ENCODE measurements at regions not wholly inside any gene's neighbourhood (a gene's known extent, or its start where the extent isn't known, plus 50 kb on each side); places are given as distances from the start of the nearest gene placed in this dataset.

DNA sequence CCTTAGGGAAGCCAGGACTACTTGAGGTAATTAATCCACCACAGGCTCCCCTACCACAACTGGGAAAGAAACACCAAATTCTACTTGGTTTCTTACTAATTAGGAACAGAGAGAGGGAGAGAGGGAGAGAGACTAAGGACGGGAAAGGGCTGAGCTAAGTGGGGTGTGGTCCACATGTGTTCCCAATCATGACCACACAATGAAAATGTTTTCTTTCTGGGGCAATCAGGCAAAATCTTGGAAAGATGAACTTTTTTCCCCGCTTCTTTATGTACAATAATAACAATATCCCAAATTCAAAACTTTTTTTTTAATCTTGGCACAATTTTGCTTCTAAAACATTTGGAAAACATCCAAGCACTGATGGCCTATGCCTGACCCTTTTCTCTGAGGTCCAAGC lies 734.4 kb downstream of the MAFB start:
- DNase-seq: no peak

DNA sequence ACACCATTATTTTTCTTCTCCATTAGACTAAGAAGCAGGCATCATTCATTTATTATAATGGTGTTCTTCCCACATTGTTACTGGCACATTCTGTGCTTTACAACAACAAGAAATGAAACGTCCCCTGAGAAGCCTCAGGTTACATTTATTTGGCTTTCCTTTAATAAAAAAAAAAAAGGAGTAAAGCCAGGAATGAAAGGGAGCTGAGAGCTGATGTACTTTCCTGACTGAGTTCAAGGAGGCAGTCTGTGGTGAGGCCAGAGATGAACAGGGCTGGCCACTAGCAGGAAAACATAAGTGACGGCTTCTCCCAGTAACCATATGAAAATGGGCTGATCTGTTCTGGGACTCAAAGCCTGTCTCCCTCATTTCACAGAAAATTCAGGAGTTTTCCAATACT lies 742.1 kb downstream of the MAFB start:
- no peak for DNase-seq

DNA sequence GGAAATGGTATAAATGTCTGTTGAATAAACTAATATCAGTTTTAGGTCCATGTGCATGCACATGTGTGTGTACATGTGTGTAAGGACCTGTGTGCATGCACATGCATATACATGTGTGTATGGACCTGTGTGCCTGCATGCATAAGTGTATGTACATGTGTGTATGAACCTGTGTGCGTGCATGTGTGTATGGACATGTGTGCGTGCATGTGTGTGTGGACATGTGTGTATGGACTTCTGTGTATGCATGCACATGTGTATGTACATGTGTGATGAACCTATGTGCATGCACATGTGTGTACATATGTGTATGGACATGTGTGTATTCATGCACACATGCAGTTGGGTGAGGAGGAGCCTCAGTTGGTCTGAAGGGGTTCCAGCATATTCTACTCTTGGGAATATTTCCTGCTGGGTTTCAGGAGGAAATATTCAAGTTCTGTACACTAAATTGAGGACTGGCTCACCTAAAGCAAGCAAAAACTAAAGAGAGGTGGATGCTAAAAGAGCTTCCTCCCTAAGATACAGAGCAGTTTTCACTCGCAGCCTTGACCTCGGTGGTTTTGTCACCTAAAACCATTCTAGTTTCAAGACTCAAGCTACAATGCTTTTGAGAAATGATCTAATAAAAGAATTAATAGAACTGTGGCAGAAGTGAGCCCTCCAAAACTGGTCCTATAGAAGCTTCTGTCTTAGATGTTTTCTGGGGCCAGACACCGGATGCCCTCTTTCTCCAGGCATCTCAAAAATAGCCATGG lies 742.8 kb downstream of the MAFB start:
- DNase-seq: no peak

DNA sequence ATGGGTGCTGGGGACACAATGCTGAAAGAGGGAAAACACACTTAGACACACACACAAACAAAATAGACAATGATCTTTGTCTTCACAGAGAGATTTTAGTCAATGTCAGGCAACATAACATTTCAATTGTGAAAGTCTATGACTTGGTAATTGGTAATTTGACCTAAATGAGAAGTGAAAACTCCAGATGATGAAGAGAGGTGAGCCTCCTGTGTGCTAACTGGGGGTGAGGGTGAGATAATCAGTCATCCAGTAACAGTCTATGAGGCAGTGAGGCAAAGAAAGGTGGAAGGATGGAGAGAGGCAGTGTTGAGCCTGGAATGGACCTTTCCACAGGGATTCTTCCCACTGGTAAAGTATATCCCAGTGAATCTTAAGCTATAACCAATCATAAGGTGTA lies 744.2 kb downstream of the MAFB start:
- peak; percentile 1 for DNase-seq

DNA sequence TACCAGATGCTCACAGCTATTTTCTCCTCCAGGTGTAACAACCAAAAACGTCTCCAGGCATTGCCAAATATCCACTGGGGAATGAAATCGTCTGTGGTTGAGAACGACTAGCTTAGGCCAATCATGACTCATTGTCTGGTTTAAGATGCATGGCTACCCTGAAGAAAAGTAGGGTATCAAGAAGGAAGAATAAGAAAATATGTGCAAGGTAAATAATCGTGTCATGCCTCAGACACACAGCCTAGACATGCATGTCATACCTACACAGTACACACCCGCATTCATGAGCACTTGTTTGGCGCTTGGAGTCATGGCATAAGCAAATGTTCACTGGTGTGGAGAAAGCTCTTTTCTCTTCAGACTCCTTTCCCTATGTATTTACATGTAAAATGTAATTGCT lies 745.7 kb downstream of the MAFB start:
- DNase-seq: no peak

DNA sequence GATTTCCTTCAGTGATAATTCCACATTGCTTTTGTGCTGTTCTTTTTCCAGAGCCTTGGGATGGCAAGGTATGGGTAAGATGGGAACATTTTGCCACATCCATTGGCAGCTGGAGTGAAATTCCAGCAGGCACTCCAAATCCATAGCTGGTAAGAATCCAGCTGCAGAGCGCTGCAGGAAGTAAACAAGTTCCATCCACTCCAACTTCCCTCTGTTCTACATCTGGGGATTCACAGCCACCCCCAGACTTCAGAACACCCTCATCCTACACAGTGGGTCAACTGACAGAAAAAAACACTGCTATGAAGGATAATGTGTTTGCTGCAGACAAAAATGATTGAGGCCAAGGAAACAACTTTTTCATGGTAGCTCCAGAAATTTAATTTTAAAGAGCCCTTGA lies 747.8 kb downstream of the MAFB start:
- no peak for DNase-seq

DNA sequence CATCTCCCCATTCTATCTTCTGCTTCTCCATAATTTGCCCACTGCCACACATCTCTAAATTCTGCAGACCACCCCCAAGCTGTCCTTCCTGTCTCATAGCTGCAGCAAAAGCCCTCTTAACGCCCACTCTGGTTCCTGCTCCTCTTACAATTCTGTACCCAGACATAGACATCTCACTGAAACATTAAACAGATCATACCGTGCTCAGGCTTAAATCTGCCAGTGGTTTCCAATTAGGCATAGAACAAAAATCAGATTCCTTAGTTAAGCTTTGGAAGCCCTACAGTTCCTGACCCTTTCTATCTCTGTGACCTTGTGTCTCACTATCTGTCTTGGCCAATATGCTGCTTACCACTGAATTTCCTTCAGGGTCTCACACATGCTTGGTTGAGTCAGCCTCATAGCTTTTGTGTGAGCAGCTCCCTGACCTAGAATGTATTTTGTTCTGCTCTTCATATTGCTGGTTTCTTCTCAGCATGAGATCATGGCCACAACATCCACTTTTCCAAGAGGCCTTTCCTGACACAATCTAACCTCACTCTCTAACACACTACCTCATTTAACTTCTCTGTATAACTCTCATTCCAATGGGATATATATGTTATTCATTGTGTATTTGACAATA lies 749.7 kb downstream of the MAFB start:
- DNase-seq: no peak

DNA sequence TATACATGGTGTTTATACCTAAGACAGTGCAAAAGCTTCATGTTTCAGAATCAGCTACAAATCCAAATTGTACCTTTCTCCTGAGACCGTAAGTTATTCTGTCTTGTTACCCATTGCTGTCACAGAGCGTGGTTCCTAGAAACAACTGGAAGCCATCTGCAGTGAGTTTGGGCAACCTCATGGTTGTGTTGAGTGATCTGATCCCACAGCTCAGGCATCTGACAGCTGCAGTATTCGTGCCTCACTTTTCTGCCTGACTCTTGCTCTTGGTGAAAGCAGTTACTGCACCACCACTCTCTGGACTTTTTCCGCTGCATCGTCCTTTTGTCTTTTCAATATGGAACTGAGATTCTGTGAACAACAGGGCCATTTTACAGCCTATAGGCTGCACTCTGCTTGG lies 752.6 kb downstream of the MAFB start:
- no peak for DNase-seq

DNA sequence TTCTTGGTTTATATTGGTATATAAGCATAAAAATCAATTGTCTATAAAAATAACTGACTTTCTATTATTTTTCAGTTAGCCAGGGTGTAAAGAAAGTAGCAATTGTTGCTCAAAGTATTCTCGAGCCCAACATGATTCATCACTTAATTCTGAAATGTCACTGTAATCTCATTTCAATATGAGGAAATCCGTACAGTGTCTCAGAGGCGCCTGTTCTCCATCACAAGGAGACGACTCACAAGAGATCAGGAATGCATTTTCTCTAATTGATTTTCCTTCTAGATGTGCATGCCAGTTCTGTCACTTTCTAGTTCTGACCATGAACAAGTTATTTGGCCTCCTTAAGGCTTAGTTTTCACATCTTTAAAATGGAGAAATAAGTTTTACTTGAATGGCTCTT lies 753.1 kb downstream of the MAFB start:
- DNase-seq: no peak

DNA sequence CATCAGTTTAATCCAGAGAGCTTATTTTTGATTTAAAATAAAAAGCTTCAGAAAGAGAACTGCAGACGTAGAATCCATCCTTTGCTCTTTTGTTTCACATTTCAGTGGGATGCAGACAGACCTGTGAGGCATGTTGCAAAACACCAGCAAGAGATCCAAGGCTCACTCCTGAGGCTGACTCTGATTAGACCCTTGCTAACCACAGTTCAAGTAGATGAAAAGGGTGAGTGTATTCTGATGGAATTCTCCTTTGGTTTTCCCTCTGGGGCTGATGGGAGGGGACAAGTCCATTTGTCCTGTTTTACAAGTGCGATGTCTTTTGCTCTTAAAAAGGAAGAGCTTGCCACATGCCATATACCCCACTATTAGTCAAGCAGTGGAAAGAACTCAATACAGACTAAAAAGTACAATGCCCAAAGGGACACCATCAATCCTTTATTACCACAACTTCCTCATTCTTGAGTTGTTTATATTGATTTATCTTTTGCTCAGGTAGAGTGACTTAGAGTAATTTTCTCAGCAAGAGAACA lies 772.7 kb downstream of the MAFB start:
- DNase-seq: no peak

DNA sequence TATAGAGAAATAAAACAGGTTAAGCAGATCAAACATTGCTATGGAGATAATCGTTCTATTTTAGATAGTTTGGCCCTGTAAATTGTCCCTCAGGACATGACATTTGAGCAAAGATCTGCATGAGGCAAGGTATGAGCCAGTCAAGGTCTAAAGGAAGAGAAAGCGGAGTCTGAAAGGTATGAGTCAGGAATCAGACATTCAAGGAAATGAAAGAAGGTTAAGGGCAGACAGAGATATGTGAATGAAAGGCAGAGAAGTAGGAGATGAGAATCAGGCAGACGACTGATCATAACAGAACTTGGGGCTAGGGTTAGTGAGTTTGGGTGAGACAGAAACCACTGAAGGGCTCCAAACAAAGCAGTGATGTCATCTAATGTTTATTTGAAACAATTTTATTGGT lies 775.8 kb downstream of the MAFB start:
- no peak for DNase-seq

DNA sequence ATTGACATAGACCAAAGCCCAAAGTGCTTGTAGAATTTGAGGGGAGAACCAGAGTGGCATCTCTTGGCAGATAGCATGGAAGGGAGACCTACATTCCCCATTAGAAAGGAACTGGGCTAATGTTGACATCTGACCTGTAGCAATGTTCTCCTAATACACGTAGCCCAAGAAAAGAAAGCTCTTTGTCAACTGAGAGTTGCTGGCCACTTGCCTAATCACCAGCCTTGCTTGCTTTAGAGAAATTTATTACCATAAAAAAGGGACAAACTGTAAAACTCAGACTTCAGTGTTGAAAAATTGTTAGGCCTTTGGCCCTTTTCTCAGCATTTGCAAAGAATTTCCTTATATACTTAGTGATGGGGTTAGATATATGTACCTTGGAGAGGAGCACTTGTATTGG lies 777.5 kb downstream of the MAFB start:
- DNase-seq: no peak

DNA sequence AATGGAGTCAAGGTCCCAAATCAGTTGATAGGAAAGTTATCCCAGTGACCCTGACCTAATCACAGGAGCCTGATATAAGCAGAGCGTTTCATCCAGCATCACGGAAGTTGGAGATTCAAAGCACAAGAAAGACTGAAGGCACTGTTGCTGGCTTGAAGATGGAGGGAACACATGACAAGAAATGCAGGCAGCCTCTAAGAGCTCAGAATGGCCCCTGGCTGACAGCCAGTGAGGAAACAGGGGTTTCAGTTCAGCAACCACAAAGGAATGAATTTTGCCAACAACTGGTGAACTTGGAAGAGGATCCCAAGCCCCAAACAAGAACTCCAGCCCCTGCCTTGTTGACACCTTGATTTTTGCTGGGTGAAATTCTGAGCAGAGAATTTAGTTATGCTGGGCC lies 778.5 kb downstream of the MAFB start:
- DNase-seq: no peak

DNA sequence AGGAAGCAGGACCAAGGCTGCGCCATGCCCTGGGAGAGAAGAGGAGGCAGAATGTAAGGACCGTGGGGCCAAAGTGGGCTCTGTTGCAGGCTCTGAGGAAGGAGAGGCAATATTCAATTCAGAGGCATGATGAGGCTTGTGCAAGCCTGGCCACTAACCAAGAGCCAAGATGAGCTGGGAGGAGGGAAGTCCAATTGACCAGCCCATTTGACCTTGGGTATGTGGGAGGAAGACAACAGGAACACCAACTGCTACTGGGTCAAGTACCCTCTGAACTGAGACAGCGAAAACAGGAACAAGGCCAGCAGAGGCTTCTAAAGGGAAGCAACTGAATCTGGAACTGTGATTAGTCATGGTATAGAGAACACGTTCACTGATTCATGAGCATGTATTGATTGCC lies 779.6 kb downstream of the MAFB start:
- DNase-seq: no peak

DNA sequence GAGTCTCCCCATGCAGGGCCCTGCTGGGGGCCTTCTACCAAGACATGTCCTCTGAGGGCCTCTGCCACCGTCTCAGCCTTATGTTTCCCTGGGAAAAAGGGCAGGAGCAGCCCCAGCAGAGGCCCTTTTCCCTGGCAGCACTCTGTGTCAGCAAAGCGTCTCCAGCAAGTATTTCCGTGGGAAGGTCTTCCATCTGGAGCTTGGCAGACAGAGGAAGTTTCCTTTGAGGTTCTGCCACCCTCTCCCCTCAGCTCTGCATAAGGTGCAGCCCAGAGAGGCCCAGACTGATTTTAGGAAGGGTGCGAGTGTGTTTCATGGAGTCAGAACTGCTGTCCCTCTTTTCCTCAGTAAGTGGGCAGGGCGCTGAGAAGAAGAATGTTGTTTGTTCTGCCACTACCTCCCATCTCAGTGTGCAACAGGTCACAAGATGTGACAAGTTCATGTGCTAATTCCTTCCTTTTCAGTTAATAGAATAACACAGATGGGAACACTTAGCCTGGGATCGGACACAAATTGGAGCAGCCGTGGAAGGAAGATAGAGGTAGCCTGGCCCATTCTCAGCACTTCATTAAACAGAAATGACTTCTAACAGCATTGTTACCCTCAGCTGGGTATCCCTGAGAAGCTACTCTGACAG lies 784.4 kb downstream of the MAFB start:
- no peak for DNase-seq

DNA sequence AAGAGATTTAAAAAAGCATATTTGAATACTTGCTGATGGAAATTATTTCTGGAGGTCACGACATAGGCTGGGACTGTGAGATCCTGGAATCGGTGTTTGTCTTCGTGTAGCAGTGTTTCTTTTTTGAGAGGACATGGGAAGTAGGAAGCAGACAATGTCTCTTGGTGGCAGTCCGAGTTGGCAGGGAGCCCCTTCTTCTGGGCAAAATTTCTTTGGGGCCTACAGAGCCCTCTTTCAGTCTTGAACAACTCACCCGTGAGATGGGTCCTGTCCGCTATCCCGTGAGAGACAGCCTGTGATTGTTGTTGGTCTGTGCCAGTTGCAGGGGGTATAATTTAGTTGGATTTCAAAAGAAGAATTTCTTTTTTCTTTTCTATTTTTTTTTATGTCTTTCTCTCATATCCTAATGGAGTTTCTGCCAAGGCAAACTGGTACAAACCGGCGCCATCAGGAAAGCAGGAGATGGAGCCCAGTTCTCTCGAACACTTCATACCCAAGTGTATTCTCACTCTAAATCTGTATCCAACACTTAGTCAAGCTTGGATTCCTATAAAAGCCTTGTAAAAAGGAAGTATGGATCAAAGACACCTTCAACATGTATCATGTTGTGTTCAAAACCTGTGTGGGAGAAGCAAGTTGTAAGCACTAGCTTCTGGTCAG lies 785.1 kb downstream of the MAFB start:
- DNase-seq: no peak

DNA sequence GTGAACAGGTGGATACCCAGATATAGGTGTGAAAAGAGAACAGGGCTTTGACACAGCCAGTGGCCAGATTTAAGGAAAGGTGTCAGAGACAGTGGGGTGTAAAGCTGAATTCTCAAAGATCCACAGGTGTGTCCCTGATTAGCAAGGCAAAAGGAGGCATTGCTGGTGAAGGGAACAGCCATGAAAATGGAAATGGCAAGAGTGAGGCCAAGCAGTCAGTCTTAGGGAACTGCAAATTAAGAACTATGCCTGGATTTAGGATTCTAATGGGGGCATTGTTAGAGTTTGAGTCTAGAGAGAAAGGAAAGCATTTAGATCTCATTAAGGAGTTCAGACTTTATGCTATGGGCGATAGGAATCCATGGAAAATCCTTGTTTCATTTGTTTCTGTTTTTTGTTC lies 789.2 kb downstream of the MAFB start:
- DNase-seq: no peak

DNA sequence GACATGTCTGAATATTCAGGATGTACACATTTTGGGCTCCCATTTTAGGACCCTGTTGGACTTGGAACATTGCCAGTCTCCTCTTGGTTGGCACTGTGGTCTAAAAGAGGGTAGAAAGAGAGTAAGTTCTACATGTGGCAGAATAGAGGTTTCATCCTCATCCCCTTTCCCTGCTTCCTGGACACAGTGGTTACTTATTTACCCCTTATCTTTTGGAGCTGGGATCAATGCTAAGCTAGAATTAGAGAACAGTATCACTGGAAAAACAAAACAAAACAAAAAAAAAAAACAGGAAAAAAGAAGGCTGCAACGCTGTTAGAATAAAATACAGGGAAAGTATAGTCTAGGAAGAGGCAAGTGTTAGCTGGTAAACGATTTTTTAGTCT lies 790.6 kb downstream of the MAFB start:
- no peak for DNase-seq

DNA sequence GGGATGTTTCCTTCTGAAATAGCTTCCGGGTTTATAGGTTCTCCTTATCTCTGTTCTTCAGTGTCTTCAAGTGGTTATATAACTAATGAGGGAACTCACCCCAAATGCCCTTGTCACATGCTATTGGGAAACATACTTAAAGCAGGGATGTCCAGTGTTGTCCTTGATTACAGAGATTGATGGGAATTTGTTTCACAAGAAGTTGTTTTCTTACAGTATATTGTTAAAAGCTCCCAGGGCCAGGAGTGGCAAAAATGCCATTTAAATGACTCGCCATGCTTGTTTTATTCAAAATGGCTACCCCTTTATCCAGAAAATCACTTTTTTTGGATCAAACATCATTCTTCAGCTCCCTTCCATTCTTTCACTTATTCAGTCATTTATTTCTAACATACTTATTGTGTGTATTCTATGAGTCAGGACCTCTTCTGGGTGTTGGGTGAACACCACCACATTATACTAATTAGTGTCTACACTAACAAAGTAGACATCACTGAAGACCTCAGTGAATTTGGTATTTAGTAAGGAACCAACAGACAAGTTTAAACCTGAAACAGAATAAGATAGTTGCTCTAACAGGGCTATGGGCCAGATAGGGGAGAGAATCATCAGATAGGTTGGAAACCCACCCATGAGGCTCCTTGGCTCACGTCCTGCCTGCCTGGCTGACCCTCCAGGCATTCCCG lies 791.1 kb downstream of the MAFB start:
- DNase-seq: no peak

DNA sequence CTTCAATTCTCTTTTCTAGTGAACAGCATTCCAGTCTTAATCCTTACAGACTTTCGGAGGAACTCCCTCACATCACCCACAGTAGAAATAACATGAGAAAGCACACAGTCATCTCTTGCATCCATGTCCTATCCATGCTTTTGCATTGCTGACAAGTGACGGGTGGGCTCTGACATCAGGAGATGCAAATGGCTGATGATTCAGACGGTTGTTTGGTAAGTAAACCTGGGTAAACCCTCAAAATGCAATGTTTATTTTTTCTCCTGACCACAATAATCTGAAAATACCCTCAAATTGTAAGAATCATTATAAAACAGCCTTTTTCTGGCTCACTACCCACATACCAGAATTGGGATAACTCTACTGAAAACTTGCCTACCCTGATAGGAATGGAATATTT lies 792.0 kb downstream of the MAFB start:
- no peak for DNase-seq

DNA sequence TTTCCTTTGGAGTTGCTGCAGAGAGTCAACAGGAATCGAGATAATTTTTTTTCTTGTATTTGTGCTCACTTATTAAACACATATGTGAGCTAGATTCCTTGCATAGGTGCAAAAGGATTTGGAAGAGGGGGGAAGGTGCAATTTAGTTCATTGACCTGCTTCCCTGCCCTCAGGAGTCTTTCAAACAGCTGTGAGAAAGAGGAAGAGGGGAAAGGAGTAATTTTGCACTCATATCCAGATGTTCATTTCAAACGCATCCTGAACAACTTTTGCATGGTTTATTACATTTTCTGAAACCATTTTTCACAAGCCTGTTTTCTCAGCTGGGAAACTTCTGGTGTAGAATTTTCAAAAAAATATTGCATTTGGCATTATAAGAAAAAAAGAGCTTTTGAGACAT lies 795.0 kb downstream of the MAFB start:
- DNase-seq: no peak

DNA sequence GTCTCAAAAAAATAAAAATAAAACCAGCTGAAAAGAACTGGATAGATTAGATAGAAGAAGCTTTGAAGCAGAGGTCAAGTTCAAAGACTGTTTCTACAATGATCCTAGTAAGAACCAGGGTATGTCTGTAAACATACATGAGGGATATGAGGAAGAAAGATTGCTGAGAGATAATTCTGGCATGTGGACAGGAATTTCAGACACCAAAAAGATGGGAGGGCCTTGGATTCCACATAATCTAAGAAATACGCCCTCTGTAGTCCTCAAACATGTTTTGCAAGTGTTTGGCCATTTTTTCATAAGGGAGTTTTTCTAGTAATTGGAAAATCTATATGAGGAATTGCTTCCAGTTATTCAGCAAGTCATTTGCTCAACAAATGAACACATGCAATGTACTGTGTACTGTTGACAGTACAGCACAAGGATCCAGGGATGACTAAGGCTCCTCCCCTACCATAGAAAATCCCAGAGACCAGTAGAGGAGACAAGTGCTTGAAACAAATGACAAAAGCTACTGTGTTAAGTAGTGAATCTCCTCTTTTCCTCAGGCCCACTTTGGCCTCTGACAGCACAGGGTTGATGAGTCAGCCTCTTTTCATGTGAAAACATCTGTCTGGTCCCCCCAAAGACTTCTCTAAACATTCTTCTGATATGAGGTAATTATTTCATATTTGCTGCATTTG lies 795.9 kb downstream of the MAFB start:
- DNase-seq: peak; percentile 1

DNA sequence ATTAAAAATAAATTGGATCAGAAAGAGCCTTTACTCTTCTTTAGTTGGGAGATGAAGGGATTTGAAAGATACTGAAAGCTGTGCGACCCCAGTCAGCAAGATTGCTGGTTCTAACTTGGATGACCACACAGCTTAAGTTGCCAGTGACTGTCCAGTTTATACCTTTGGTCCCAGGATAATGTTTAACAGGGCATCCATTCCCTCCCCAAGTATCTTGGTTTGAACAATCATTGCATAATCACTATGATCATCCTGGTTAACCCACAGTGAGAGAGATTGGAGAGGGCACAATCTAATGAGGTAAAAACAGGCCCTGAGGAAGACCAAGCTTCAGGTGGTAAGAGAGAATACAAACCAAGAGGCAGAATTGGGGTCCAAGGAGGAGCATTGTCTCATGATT lies 798.3 kb downstream of the MAFB start:
- DNase-seq: no peak

Measured in NCI-H69 (cell line).